SK-N-SH (cell line): ENCODE measurements at regions not wholly inside any gene's neighbourhood (a gene's known extent, or its start where the extent isn't known, plus 50 kb on each side); places are given as distances from the start of the nearest gene placed in this dataset.

Experiments used
- CTCF ChIA-PET: fragments of 300-600, 350-600 bp; formaldehyde crosslinking; extraction: SDS; loops from one replicate; lab custom pipeline; 2021; lab: Yijun Ruan, JAX
- POLR2A ChIA-PET: fragments of 350-600 bp; sonication (Branson Sonifier 250); formaldehyde crosslinking; extraction: SDS; loops from one replicate; lab custom pipeline; 2020; ENCODE audit warnings: antibody characterized with exemption, inconsistent platforms; lab: Yijun Ruan, JAX
- DNase-seq: peaks from one replicate; pipeline ENCODE4 v3.0.0; 2012
- H2AFZ ChIP-seq: fragments of 200-600 bp; sonication (generic); 2 replicates; pipeline ENCODE4 v1.8.1; 2016; ENCODE audit warnings: antibody characterized with exemption, mild to moderate bottlenecking, low read depth
- H3F3A ChIP-seq: fragments of 200-600 bp; sonication (generic); replicated peaks from 2 replicates; pipeline ENCODE3; 2016; ENCODE audit warnings: antibody characterized with exemption, mild to moderate bottlenecking; ENCODE audit not compliant: insufficient read depth
- H3K27ac ChIP-seq, 2 experiments: fragments of 200-500 bp in 1 of 2; fragments of 200-600 bp in 1 of 2; sonication (Bioruptor generic) in 1 of 2; sonication (generic), shearing (Covaris generic) in 1 of 2; 2 replicates each; pipeline versions ENCODE4 v1.5.1 to v1.6.1; 2014 to 2016; ENCODE audit warnings: low read depth in 2 of 2, inconsistent platforms in 1 of 2, low read length in 1 of 2, mild to moderate bottlenecking in 1 of 2, mixed read lengths in 1 of 2
- H3K27me3 ChIP-seq: fragments of 200-600 bp; sonication (generic), shearing (Covaris generic); 2 replicates; pipeline ENCODE4 v1.6.1; 2016; ENCODE audit warnings: mixed run types; ENCODE audit not compliant: insufficient read depth
- H3K36me3 ChIP-seq, 2 experiments: fragments of 200-500 bp in 1 of 2; fragments of 200-600 bp in 1 of 2; sonication (Bioruptor generic) in 1 of 2; sonication (generic) in 1 of 2; replicated peaks in 1 of 2; 2 replicates each; pipeline versions ENCODE3 to v1.5.1; 2014 to 2016; ENCODE audit warnings: low read length in 1 of 2, mild to moderate bottlenecking in 1 of 2; ENCODE audit not compliant: insufficient read depth in 2 of 2, control insufficient read depth in 1 of 2
- H3K4me1 ChIP-seq, 2 experiments: fragments of 200-500 bp in 1 of 2; fragments of 200-600 bp in 1 of 2; sonication (Bioruptor generic) in 1 of 2; sonication (generic), shearing (Covaris generic) in 1 of 2; 2 replicates each; pipeline versions ENCODE4 v1.5.1 to v1.6.1; 2014 to 2016; ENCODE audit warnings: low read depth in 1 of 2, low read length in 1 of 2, mixed run types in 1 of 2; ENCODE audit not compliant: insufficient read depth in 2 of 2, control insufficient read depth in 1 of 2
- H3K4me2 ChIP-seq: fragments of 200-600 bp; sonication (generic), shearing (Covaris generic); 2 replicates; pipeline ENCODE4 v1.6.1; 2017; ENCODE audit warnings: mixed run types
- H3K4me3 ChIP-seq, 2 experiments: fragments of 200-500 bp in 1 of 2; fragments of 200-600 bp in 1 of 2; sonication (Bioruptor generic) in 1 of 2; sonication (generic), shearing (Covaris generic) in 1 of 2; 2 replicates each; pipeline versions ENCODE4 v1.5.1 to v1.8.1; 2014 to 2016; ENCODE audit warnings: low read depth in 2 of 2, inconsistent platforms in 1 of 2, low read length in 1 of 2, mild to moderate bottlenecking in 1 of 2, mixed read lengths in 1 of 2, moderate library complexity in 1 of 2
- H3K79me2 ChIP-seq: fragments of 200-600 bp; sonication (generic); 2 replicates; pipeline ENCODE4 v1.8.1; 2017; ENCODE audit warnings: mild to moderate bottlenecking; ENCODE audit not compliant: insufficient read depth
- H3K9ac ChIP-seq: fragments of 200-600 bp; sonication (generic); 2 replicates; pipeline ENCODE4 v1.6.1; 2017; ENCODE audit warnings: mixed run types
- H3K9me2 ChIP-seq: fragments of 200-600 bp; sonication (generic); 2 replicates; pipeline ENCODE4 v1.6.1; 2017; ENCODE audit warnings: mixed run types
- H3K9me3 ChIP-seq: fragments of 200-600 bp; sonication (generic); 2 replicates; pipeline ENCODE4 v1.6.1; 2017; ENCODE audit warnings: mixed run types, mild to moderate bottlenecking, moderate library complexity
- H4K20me1 ChIP-seq: fragments of 200-600 bp; sonication (generic); 2 replicates; pipeline ENCODE4 v1.6.1; 2017; ENCODE audit warnings: mild to moderate bottlenecking, mixed run types; ENCODE audit not compliant: insufficient read depth
- CHD2 ChIP-seq: fragments of 150-350 bp; IDR thresholded peaks from 2 replicates; pipeline ENCODE4 v1.6.1; 2018; ENCODE audit warnings: low read length; ENCODE audit not compliant: partially characterized antibody
- ELF1 ChIP-seq: IDR thresholded peaks from 2 replicates; pipeline ENCODE4 v1.4.0; 2012
- EP300 ChIP-seq, 2 experiments: IDR thresholded peaks; 2 replicates each; pipeline versions ENCODE4 v1.4.0 to v1.6.1; 2012; ENCODE audit warnings: borderline replicate concordance in 1 of 2, low read depth in 1 of 2, low read length in 1 of 2
- FOXJ3 ChIP-seq: sonication (generic); formaldehyde crosslinking; IDR thresholded peaks from 2 replicates; pipeline ENCODE4 v1.5.1; 2020; ENCODE audit warnings: mild to moderate bottlenecking, missing genetic modification reagents
- GABPA ChIP-seq: IDR thresholded peaks from 2 replicates; pipeline ENCODE4 v1.4.0; 2012; ENCODE audit warnings: low read depth, mild to moderate bottlenecking
- JUND ChIP-seq: IDR thresholded peaks from 2 replicates; pipeline ENCODE4 v1.4.0; 2012
- MEF2A ChIP-seq: IDR thresholded peaks from 2 replicates; pipeline ENCODE4 v1.4.0; 2012; ENCODE audit warnings: low read depth, borderline replicate concordance
- MXI1 ChIP-seq: IDR thresholded peaks from 2 replicates; pipeline ENCODE4 v1.6.1; 2012; ENCODE audit warnings: mild to moderate bottlenecking, low read depth, low read length, improper control_type of control experiment
- NFIC ChIP-seq: IDR thresholded peaks from 2 replicates; pipeline ENCODE4 v1.4.0; 2012; ENCODE audit warnings: borderline replicate concordance
- NRF1 ChIP-seq: IDR thresholded peaks from 2 replicates; pipeline ENCODE4 v1.6.1; 2012; ENCODE audit warnings: low read depth, mild to moderate bottlenecking, low read length
- RCOR1 ChIP-seq: fragments of 150-350 bp; IDR thresholded peaks from 2 replicates; pipeline ENCODE4 v1.6.1; 2017; ENCODE audit warnings: antibody characterized with exemption, low read length
- RFX5 ChIP-seq: IDR thresholded peaks from 2 replicates; pipeline ENCODE4 v1.6.1; 2012; ENCODE audit warnings: mild to moderate bottlenecking, improper control_type of control experiment, low read length
- SIN3A ChIP-seq: IDR thresholded peaks from 2 replicates; pipeline ENCODE4 v1.6.1; 2012; ENCODE audit warnings: low read depth, mild to moderate bottlenecking, low read length, moderate library complexity, borderline replicate concordance
- SMC3 ChIP-seq: IDR thresholded peaks from 2 replicates; pipeline ENCODE4 v1.6.1; 2012; ENCODE audit warnings: low read depth, low read length, improper control_type of control experiment
- YY1 ChIP-seq: IDR thresholded peaks from 2 replicates; pipeline ENCODE4 v1.4.0; 2012; ENCODE audit warnings: low read depth, mild to moderate bottlenecking
- WGBS: methylation state at CpG from one replicate; pipeline ENCODE4 v1.1.6; 2017; ENCODE audit warnings: low lambda C conversion rate; 5-methylcytosine and 5-hydroxymethylcytosine counted together
- TF ChIP-seq, protein P1 (sequence below): IDR thresholded peaks from 2 replicates; pipeline ENCODE4 v1.4.0; 2012; ENCODE audit warnings: low read depth
- TF ChIP-seq, protein P2 (sequence below): IDR thresholded peaks from 2 replicates; pipeline ENCODE4 v1.6.1; 2012; ENCODE audit warnings: mild to moderate bottlenecking, low read depth, low read length, moderate library complexity
- TF ChIP-seq, protein P3 (sequence below): fragments of 150-350 bp; IDR thresholded peaks from 2 replicates; pipeline ENCODE4 v1.6.1; 2017; ENCODE audit warnings: antibody characterized with exemption, low read length, low read depth, borderline replicate concordance
- TF ChIP-seq, protein P4 (sequence below): IDR thresholded peaks from 2 replicates; pipeline ENCODE4 v1.4.0; 2012; ENCODE audit warnings: low read depth, borderline replicate concordance
- TF ChIP-seq, protein P5 (sequence below): IDR thresholded peaks from 2 replicates; pipeline ENCODE4; 2012
- TF ChIP-seq, protein P6 (sequence below): fragments of 200-600 bp; sonication (generic); IDR thresholded peaks from 2 replicates; pipeline ENCODE4 v1.6.1; 2017; ENCODE audit warnings: antibody characterized with exemption, mild to moderate bottlenecking, moderate library complexity

DNA sequence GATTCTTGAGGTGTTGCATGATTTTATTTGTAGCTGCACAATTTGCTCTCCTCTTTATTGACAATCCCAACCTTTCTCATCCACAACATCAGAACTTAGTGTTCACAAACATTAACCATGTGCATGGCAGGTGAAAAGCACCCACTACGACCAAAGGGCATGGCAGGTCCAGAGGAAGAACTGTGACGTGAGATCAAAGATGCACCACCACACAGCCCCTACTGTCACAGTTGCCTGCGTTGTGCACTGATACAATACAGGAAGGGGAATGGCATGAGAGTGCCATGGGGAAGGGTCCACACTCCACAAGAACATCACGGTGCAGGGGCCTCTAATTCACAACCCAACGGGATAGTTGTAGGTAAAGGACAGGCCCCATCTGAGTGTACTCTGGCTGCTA is 217.1 kb upstream of the PFKP start:
- TF ChIP-seq, protein P1, sequence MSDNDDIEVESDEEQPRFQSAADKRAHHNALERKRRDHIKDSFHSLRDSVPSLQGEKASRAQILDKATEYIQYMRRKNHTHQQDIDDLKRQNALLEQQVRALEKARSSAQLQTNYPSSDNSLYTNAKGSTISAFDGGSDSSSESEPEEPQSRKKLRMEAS = no peak
- TF ChIP-seq YY1 = no peak
- TF ChIP-seq, protein P2, sequence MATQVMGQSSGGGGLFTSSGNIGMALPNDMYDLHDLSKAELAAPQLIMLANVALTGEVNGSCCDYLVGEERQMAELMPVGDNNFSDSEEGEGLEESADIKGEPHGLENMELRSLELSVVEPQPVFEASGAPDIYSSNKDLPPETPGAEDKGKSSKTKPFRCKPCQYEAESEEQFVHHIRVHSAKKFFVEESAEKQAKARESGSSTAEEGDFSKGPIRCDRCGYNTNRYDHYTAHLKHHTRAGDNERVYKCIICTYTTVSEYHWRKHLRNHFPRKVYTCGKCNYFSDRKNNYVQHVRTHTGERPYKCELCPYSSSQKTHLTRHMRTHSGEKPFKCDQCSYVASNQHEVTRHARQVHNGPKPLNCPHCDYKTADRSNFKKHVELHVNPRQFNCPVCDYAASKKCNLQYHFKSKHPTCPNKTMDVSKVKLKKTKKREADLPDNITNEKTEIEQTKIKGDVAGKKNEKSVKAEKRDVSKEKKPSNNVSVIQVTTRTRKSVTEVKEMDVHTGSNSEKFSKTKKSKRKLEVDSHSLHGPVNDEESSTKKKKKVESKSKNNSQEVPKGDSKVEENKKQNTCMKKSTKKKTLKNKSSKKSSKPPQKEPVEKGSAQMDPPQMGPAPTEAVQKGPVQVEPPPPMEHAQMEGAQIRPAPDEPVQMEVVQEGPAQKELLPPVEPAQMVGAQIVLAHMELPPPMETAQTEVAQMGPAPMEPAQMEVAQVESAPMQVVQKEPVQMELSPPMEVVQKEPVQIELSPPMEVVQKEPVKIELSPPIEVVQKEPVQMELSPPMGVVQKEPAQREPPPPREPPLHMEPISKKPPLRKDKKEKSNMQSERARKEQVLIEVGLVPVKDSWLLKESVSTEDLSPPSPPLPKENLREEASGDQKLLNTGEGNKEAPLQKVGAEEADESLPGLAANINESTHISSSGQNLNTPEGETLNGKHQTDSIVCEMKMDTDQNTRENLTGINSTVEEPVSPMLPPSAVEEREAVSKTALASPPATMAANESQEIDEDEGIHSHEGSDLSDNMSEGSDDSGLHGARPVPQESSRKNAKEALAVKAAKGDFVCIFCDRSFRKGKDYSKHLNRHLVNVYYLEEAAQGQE = no peak
- no peak for TF ChIP-seq EP300 (IDR thresholded peaks at IDR 0.05; ENCODE audit: borderline replicate concordance in 1 of 2, low read depth in 1 of 2, low read length in 1 of 2)
- TF ChIP-seq RCOR1 = no peak
- TF ChIP-seq NRF1 = no peak
- no peak for TF ChIP-seq RFX5
- TF ChIP-seq GABPA = no peak
- TF ChIP-seq ELF1 = no peak
- TF ChIP-seq, protein P3, sequence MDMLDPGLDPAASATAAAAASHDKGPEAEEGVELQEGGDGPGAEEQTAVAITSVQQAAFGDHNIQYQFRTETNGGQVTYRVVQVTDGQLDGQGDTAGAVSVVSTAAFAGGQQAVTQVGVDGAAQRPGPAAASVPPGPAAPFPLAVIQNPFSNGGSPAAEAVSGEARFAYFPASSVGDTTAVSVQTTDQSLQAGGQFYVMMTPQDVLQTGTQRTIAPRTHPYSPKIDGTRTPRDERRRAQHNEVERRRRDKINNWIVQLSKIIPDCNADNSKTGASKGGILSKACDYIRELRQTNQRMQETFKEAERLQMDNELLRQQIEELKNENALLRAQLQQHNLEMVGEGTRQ = no peak
- TF ChIP-seq, all 33 proteins: peak for 0
- Histone ChIP-seq H3K9me2 (no peaks in the 10 kb centered on the region), H3K36me3 (no peaks in the 10 kb centered on the region), H3K27ac (no peak overlapping the region), H3K27me3 (no peaks in the 10 kb centered on the region), H3K4me1 (peaks cover 0 to 2% of the 10 kb centered on the region in 2 experiments; a peak in 3 of 4 replicates), H3K79me2 (no peaks in the 10 kb centered on the region), H3K9me3 (no peaks in the 10 kb centered on the region), H2AFZ (no peak overlapping the region), H3K9ac (no peak overlapping the region), H4K20me1 (no peaks in the 10 kb centered on the region), H3K4me2 (no peak overlapping the region), H3K4me3 (no peak overlapping the region), H3F3A (no peaks in the 10 kb centered on the region)
- CTCF ChIA-PET = no interaction called here
- no peak for DNase-seq
- POLR2A ChIA-PET = no interaction called here
- 36% methylated on average over 5 of the region's 5 CpGs for WGBS

DNA sequence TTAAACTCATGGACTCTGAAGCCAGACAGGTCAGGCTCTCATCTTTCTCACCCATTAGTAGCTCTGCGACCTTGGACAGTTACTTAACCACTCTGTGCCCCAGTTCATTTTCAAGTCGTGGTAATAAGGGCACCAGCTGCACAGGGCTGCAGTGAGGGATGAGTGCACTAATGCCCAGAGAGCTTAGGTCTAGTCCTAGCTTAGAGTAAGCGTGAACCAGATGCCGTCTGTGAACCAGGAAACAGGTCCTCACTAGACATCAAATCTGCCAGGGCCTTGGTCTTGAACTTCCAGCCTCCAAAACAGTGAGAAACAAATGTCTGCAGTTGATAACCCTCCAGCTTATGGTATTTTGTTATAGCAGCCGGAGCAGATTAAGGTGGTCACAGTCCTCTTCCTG is 222.4 kb upstream of the PFKP start:
- ChIA-PET CTCF (no interaction called here), POLR2A (no interaction called here)
- Histone ChIP-seq H3K79me2 (no peaks in the 10 kb centered on the region), H3K4me1 (no peaks in the 10 kb centered on the region), H3K9me2 (no peaks in the 10 kb centered on the region), H2AFZ (no peak overlapping the region), H3K27me3 (no peaks in the 10 kb centered on the region; the same call in 1 of the 2 replicates), H3K4me3 (no peak overlapping the region), H3K27ac (no peak overlapping the region), H3K4me2 (no peak overlapping the region), H3K9ac (no peak overlapping the region), H3K9me3 (no peaks in the 10 kb centered on the region), H3K36me3 (no peaks in the 10 kb centered on the region), H4K20me1 (no peaks in the 10 kb centered on the region), H3F3A (no peaks in the 10 kb centered on the region)
- no peak for DNase-seq
- TF ChIP-seq, protein P4, sequence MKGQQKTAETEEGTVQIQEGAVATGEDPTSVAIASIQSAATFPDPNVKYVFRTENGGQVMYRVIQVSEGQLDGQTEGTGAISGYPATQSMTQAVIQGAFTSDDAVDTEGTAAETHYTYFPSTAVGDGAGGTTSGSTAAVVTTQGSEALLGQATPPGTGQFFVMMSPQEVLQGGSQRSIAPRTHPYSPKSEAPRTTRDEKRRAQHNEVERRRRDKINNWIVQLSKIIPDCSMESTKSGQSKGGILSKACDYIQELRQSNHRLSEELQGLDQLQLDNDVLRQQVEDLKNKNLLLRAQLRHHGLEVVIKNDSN = no peak
- TF ChIP-seq FOXJ3 (CRISPR knock-in tag) = no peak
- no peak for TF ChIP-seq JUND
- no peak for TF ChIP-seq YY1
- no peak for TF ChIP-seq NFIC
- no peak for TF ChIP-seq SMC3
- no peak for TF ChIP-seq CHD2
- no peak for TF ChIP-seq MXI1
- no peak for TF ChIP-seq SIN3A
- TF ChIP-seq, protein P5, sequence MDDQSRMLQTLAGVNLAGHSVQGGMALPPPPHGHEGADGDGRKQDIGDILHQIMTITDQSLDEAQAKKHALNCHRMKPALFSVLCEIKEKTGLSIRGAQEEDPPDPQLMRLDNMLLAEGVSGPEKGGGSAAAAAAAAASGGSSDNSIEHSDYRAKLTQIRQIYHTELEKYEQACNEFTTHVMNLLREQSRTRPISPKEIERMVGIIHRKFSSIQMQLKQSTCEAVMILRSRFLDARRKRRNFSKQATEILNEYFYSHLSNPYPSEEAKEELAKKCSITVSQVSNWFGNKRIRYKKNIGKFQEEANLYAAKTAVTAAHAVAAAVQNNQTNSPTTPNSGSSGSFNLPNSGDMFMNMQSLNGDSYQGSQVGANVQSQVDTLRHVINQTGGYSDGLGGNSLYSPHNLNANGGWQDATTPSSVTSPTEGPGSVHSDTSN = no peak
- TF ChIP-seq, protein P6, sequence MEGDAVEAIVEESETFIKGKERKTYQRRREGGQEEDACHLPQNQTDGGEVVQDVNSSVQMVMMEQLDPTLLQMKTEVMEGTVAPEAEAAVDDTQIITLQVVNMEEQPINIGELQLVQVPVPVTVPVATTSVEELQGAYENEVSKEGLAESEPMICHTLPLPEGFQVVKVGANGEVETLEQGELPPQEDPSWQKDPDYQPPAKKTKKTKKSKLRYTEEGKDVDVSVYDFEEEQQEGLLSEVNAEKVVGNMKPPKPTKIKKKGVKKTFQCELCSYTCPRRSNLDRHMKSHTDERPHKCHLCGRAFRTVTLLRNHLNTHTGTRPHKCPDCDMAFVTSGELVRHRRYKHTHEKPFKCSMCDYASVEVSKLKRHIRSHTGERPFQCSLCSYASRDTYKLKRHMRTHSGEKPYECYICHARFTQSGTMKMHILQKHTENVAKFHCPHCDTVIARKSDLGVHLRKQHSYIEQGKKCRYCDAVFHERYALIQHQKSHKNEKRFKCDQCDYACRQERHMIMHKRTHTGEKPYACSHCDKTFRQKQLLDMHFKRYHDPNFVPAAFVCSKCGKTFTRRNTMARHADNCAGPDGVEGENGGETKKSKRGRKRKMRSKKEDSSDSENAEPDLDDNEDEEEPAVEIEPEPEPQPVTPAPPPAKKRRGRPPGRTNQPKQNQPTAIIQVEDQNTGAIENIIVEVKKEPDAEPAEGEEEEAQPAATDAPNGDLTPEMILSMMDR = no peak
- no peak for TF ChIP-seq ELF1
- no peak for TF ChIP-seq MEF2A
- WGBS = 33% methylated on average over 3 of the region's 5 CpGs
